ENCODE measurements at regions not wholly inside any gene's neighbourhood (a gene's known extent, or its start where the extent isn't known, plus 50 kb on each side); places are given as distances from the start of the nearest gene placed in this dataset.
A peak's percentile ranks its signal among the peaks of the same experiment; 100 is the strongest.

DNA sequence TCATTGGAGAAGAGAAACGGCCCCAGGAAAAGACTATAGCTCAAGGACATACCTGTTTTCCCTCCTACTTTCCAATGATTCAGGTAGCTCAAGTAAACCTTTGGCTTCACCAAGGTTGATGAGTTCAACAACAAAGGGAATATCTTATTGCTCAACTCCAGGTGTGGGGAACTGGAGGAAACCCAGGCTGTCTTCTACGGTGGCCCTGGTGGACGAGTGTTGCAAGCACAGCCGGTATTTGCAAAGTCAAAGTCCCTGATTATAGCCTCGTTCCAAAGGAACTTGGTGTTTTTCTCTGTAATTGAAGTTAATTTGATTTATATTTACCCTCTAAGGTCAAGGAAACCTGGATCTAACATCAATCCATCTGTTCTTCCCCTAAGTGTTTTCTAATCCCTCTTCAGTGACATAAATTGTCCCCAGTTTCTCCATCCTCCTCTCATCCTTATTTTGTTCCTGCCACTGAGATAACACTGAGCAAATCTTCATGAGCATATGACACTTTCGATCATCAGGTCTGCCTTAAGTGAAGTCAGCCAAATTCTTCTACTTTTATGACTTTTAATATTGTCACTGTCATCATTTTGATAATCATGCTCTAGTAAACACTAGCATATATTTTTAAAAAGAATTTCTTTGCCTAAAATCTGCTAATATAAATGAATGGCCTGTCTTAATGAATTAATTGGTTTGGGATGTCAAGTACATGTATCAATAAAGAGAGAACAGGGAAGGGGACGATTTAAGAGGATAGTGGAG, 174.6 kb upstream of the TBX3 start:
- POLR2A ChIA-PET: no interaction called here
- CTCF ChIA-PET: no interaction called here
- DNase-seq (ENCODE audit: extremely low spot score): peak; percentile 52
- TF ChIP-seq ARNT (IDR thresholded peaks at IDR 0.05): no peak
- TF ChIP-seq FOXK2 (IDR thresholded peaks at IDR 0.05): no peak
- TF ChIP-seq L3MBTL2 (conservative IDR thresholded peaks at IDR 0.05): no peak
- TF ChIP-seq ZNF384 (IDR thresholded peaks at IDR 0.05): no peak
- no peak for TF ChIP-seq SP1 (IDR thresholded peaks at IDR 0.05)
- TF ChIP-seq HDGF (IDR thresholded peaks at IDR 0.05; ENCODE audit: borderline replicate concordance): no peak
- TF ChIP-seq BHLHE40 (IDR thresholded peaks at IDR 0.05; ENCODE audit: borderline replicate concordance): no peak
- TF ChIP-seq TARDBP (IDR thresholded peaks at IDR 0.05): no peak
- TF ChIP-seq FOXM1 (IDR thresholded peaks at IDR 0.05; ENCODE audit: borderline replicate concordance): no peak
- TF ChIP-seq SUZ12 (IDR thresholded peaks at IDR 0.05): no peak
- no peak for TF ChIP-seq LEF1 (IDR thresholded peaks at IDR 0.05; ENCODE audit: borderline replicate concordance)
- TF ChIP-seq, protein P1, sequence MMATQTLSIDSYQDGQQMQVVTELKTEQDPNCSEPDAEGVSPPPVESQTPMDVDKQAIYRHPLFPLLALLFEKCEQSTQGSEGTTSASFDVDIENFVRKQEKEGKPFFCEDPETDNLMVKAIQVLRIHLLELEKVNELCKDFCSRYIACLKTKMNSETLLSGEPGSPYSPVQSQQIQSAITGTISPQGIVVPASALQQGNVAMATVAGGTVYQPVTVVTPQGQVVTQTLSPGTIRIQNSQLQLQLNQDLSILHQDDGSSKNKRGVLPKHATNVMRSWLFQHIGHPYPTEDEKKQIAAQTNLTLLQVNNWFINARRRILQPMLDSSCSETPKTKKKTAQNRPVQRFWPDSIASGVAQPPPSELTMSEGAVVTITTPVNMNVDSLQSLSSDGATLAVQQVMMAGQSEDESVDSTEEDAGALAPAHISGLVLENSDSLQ (IDR thresholded peaks at IDR 0.05): no peak
- TF ChIP-seq CTBP1 (IDR thresholded peaks at IDR 0.05; ENCODE audit: borderline replicate concordance): no peak
- no peak for TF ChIP-seq FOXA1 (IDR thresholded peaks at IDR 0.05)
- no peak for TF ChIP-seq NFRKB (IDR thresholded peaks at IDR 0.05)
- no peak for TF ChIP-seq ELF4 (IDR thresholded peaks at IDR 0.05)

DNA sequence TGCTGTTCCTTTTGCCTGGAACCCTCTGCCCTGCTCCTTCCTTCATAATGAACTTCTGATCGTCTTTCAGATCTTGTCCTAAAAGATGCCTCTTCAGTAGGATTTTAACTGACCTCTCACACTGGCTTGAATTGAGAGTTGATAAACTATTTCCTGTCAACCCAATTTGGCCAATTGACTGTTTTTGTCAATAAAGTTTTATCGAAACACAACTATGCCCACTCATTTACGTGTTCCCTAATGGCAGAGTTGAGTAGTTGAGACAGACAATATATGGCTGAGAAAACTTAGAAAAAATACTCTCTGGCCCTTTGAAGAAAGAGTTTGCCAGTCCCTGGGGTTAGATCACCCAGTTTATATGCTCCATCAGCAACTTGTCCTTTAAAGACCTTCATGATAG, 171.7 kb upstream of the TBX3 start:
- ChIA-PET POLR2A (no interaction called here), CTCF (no interaction called here)
- TF ChIP-seq HDGF (IDR thresholded peaks at IDR 0.05; ENCODE audit: borderline replicate concordance) (no peak), FOXM1 (IDR thresholded peaks at IDR 0.05; ENCODE audit: borderline replicate concordance) (no peak), ARNT (IDR thresholded peaks at IDR 0.05) (no peak), ZNF384 (IDR thresholded peaks at IDR 0.05) (no peak), TARDBP (IDR thresholded peaks at IDR 0.05) (no peak), LEF1 (IDR thresholded peaks at IDR 0.05; ENCODE audit: borderline replicate concordance) (no peak), SUZ12 (IDR thresholded peaks at IDR 0.05) (no peak), CTBP1 (IDR thresholded peaks at IDR 0.05; ENCODE audit: borderline replicate concordance) (no peak), FOXK2 (IDR thresholded peaks at IDR 0.05) (no peak), ELF4 (IDR thresholded peaks at IDR 0.05) (no peak), BHLHE40 (IDR thresholded peaks at IDR 0.05; ENCODE audit: borderline replicate concordance) (no peak), NFRKB (IDR thresholded peaks at IDR 0.05) (no peak), FOXA1 (IDR thresholded peaks at IDR 0.05) (no peak)
- TF ChIP-seq, protein P1 (IDR thresholded peaks at IDR 0.05): no peak
- DNase-seq (ENCODE audit: extremely low spot score): no peak

DNA sequence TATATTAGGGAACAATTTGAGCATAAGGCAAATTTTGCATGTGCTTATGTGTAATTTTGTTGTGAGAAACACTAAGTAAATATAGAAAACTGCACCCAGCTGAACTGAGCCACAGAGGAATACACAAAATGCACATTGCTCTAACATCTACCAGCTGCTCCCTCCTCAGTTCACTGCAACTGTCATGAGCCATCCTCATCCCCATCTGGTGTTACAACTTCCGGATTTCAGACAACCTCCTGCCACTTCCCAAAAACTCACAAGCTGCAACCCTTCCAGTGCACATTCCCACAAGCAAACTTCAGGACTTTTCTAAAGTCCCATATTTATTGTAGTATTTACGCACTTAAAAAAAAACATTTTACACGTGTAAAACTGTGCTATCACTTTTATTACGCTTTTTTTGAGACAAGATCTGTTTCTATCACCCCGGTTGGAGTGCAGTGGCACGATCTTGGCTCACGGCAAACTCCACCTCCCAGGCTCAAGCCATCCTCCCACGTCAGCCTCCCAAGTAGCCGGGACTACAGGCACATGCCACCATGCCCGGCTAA, 169.1 kb upstream of the TBX3 start:
- ChIA-PET POLR2A (no interaction called here), CTCF (no interaction called here)
- TF ChIP-seq SUZ12 (IDR thresholded peaks at IDR 0.05) (no peak), FOXA1 (IDR thresholded peaks at IDR 0.05) (no peak), SP1 (IDR thresholded peaks at IDR 0.05) (no peak), LEF1 (IDR thresholded peaks at IDR 0.05; ENCODE audit: borderline replicate concordance) (no peak), BHLHE40 (IDR thresholded peaks at IDR 0.05; ENCODE audit: borderline replicate concordance) (no peak), CTBP1 (IDR thresholded peaks at IDR 0.05; ENCODE audit: borderline replicate concordance) (no peak), TARDBP (IDR thresholded peaks at IDR 0.05) (no peak), FOXK2 (IDR thresholded peaks at IDR 0.05) (no peak), HDGF (IDR thresholded peaks at IDR 0.05; ENCODE audit: borderline replicate concordance) (no peak), NFRKB (IDR thresholded peaks at IDR 0.05) (no peak), ZNF384 (IDR thresholded peaks at IDR 0.05) (no peak), FOXM1 (IDR thresholded peaks at IDR 0.05; ENCODE audit: borderline replicate concordance) (no peak), L3MBTL2 (conservative IDR thresholded peaks at IDR 0.05) (no peak), ELF4 (IDR thresholded peaks at IDR 0.05) (no peak)
- TF ChIP-seq, protein P1 (IDR thresholded peaks at IDR 0.05): no peak
- no peak for DNase-seq (ENCODE audit: extremely low spot score)

DNA sequence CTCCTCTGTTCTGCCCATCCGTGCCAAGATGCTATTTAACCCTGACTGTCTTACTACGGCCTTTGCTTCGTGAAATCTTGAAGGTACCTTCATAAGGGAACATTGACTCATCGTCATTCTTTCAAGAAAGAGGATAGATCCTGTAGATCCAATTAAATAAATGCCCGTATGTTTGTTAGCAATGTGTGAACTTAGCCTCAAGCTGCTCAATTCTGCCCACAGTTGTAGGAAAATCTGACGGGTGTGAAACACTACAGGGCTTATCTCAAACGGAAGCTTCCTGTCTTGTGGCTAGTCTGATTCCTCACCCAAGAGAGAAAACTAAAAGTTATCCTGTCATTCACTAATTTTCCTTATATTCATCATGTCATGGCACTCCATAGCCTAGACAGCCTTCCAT, 168.0 kb upstream of the TBX3 start:
- CTCF ChIA-PET: no interaction called here
- DNase-seq (ENCODE audit: extremely low spot score): no peak
- TF ChIP-seq L3MBTL2 (conservative IDR thresholded peaks at IDR 0.05) (no peak), FOXK2 (IDR thresholded peaks at IDR 0.05) (no peak), ELF4 (IDR thresholded peaks at IDR 0.05) (no peak), ARNT (IDR thresholded peaks at IDR 0.05) (no peak), FOXA1 (IDR thresholded peaks at IDR 0.05) (no peak), TARDBP (IDR thresholded peaks at IDR 0.05) (no peak), CTBP1 (IDR thresholded peaks at IDR 0.05; ENCODE audit: borderline replicate concordance) (no peak), SUZ12 (IDR thresholded peaks at IDR 0.05) (no peak), SP1 (IDR thresholded peaks at IDR 0.05) (no peak), LEF1 (IDR thresholded peaks at IDR 0.05; ENCODE audit: borderline replicate concordance) (no peak)
- POLR2A ChIA-PET: no interaction called here

DNA sequence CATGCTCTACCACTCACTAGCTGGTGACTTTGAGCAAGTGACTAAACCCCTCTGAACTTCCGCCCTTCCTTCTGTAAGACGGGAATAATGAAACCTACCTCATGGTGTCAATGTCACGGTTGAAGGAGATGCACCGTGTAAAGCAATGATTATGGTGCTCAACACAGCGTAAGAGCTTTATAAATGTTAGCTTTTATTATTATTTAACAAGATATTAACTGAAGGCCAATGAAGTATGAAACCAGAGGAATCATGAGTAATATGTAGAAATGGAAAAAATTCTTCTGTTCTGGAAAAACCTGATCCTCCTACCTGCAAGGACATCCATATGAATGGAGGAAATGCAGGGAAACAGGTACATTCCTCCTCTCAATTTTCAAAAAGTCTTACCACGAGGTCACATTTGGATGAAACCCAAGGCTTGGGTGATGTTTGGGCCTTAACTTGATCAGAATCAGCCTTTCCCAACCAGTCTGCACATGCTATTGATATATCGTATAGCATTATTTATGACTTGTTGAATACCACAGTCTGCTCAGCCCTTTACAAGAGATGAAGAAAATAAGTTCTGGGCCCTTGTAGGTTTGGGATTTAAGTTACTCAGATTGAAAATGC, 166.8 kb upstream of the TBX3 start:
- ChIA-PET POLR2A (no interaction called here), CTCF (no interaction called here)
- DNase-seq (ENCODE audit: extremely low spot score): no peak
- no peak for TF ChIP-seq TARDBP (IDR thresholded peaks at IDR 0.05)
- no peak for TF ChIP-seq FOXK2 (IDR thresholded peaks at IDR 0.05)
- TF ChIP-seq NFRKB (IDR thresholded peaks at IDR 0.05): no peak
- TF ChIP-seq ZNF384 (IDR thresholded peaks at IDR 0.05): no peak
- no peak for TF ChIP-seq SP1 (IDR thresholded peaks at IDR 0.05)
